Stomach (tissue), 8 donors: ENCODE measurements at regions not wholly inside any gene's neighbourhood (a gene's known extent, or its start where the extent isn't known, plus 50 kb on each side); places are given as distances from the start of the nearest gene placed in this dataset.

Experiments used
- DNase-seq, 2 donors: peaks; one replicate each; pipeline versions ENCODE4 v3.0.0 to v3.0.0-alpha.2; 2013 to 2019
- H3K27ac ChIP-seq, 5 donors: fragments of 200-600 bp in 4 of 5; sonication (generic) in 4 of 5; one replicate each; pipeline ENCODE4 v1.5.1; 2013 to 2019; ENCODE audit warnings: mild to moderate bottlenecking in 1 of 5, moderate library complexity in 1 of 5
- H3K27me3 ChIP-seq, 3 donors: fragments of 200-600 bp; sonication (generic); one replicate each; pipeline ENCODE4 v1.5.1; 2017 to 2019; ENCODE audit warnings: mixed run types in 1 of 3
- H3K36me3 ChIP-seq, 4 donors: fragments of 200-600 bp; sonication (generic); 1 replicate in 3 of 4; 2 replicates in 1 of 4; pipeline ENCODE4 v1.5.1; 2016 to 2019
- H3K4me1 ChIP-seq, 4 donors: fragments of 200-600 bp; sonication (generic); one replicate each; pipeline ENCODE4 v1.5.1; 2016 to 2019
- H3K4me3 ChIP-seq, 4 donors: fragments of 200-600 bp; sonication (generic) in 3 of 4; one replicate each; pipeline ENCODE4 v1.5.1; 2016 to 2019; ENCODE audit warnings: mild to moderate bottlenecking in 1 of 4
- H3K9me3 ChIP-seq, 4 donors: fragments of 200-600 bp; sonication (generic); one replicate each; pipeline ENCODE4 v1.5.1; 2016 to 2019
- EP300 ChIP-seq: sonication (generic); formaldehyde crosslinking; IDR thresholded peaks from one replicate; pipeline ENCODE4 v1.6.1; 2017; ENCODE audit warnings: antibody characterized with exemption
- POLR2A ChIP-seq, 4 donors: fragments of 450-650 bp; IDR thresholded peaks; one replicate each; pipeline ENCODE4 v1.6.1; 2016; ENCODE audit warnings: antibody characterized with exemption in 4 of 4, control low read depth in 2 of 4, mild to moderate bottlenecking in 1 of 4, moderate library complexity in 1 of 4
- POLR2AphosphoS5 ChIP-seq, 3 donors: sonication (generic); formaldehyde crosslinking; IDR thresholded peaks; one replicate each; pipeline ENCODE4 v1.6.1; 2016; ENCODE audit warnings: antibody characterized with exemption in 3 of 3
- WGBS, 5 donors: extraction: QIAGEN DNeasy Blood & Tissue Kit in 3 of 5; methylation state at CpG; one replicate each; pipeline versions ENCODE4 v1.1.5 to v1.1.7; 2013 to 2018; 5-methylcytosine and 5-hydroxymethylcytosine counted together
- intact Hi-C: fragments of 100-400 bp; cut with DNase I; formaldehyde crosslinking; loops from one replicate; pipeline ENCODE4 v1.15.1; 2023; ENCODE audit warnings: low total_unique reads
- TF ChIP-seq, protein P1 (sequence below), 7 experiments: fragments of 450-650 bp in 4 of 7; fragments of 200-600 bp in 3 of 7; sonication (generic) in 3 of 7; IDR thresholded peaks; one replicate each; pipeline ENCODE4 v1.5.1; 2016 to 2019; ENCODE audit warnings: antibody characterized with exemption in 7 of 7, control low read depth in 2 of 7, mild to moderate bottlenecking in 1 of 7
- donor health status: healthy with polysubstance abuse.
- donor health status: Bipolar disorder and iron deficiency.
- donor health status: healthy.

DNA sequence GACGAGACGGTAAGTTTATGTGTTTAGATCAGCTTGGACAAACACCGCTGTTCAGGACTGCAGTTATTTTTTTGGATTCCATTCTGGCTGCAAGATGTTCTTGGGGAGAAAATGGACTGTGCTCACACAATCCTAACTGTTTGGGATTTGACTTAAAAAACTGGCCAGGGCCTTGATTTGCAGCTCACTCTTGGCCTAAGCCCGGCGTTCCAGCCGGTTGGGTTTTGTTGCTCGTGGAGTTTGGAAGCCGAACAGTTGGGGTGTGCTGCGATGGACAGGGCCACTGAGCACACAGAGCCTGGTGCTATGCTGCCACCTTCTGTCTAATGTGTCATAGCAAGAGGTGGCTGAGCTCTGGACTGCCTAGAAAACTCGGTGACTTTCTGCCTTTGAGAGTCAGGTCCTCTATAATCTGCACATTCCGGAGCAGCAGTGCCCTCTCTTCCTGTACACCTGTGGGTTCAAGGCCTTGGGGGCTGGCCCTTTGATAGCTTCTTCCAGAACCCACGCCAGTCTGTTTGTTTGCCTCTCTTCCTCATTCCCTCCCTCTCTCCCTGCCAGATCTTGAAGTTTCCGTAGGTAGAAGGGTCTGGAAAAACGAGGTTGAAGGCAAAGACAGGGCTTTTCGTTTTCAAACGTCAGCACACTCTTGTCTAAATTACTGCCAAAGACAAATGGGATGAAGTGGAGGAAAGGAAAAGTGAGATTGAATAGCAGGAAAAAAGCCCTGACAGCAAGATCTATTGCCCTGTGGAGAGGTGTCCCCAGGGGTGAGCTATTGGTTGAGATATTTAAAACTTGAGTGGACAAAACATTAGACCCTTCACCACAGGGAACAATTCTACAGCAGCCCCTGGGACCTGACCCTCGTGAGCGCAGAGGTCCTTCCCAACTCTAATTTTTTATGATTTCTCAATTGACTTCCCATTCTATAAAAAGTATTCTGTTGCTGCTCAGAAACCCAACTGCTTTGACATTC lies 167.5 kb upstream of the HABP2 start:
- peak; percentile 14 to 72 (median 43) for TF ChIP-seq POLR2AphosphoS5 (IDR thresholded peaks at IDR 0.05)
- TF ChIP-seq, protein P1, sequence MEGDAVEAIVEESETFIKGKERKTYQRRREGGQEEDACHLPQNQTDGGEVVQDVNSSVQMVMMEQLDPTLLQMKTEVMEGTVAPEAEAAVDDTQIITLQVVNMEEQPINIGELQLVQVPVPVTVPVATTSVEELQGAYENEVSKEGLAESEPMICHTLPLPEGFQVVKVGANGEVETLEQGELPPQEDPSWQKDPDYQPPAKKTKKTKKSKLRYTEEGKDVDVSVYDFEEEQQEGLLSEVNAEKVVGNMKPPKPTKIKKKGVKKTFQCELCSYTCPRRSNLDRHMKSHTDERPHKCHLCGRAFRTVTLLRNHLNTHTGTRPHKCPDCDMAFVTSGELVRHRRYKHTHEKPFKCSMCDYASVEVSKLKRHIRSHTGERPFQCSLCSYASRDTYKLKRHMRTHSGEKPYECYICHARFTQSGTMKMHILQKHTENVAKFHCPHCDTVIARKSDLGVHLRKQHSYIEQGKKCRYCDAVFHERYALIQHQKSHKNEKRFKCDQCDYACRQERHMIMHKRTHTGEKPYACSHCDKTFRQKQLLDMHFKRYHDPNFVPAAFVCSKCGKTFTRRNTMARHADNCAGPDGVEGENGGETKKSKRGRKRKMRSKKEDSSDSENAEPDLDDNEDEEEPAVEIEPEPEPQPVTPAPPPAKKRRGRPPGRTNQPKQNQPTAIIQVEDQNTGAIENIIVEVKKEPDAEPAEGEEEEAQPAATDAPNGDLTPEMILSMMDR (IDR thresholded peaks at IDR 0.05) = peak in 5 of 7 experiments; percentile 65 to 80 (median 70)
- no peak for TF ChIP-seq EP300
- intact Hi-C loops = no loop called here
- H3K36me3 ChIP-seq = no peaks in the 10 kb centered on the region
- H3K9me3 ChIP-seq = no peaks in the 10 kb centered on the region
- 16 to 22% (median 16%) methylated on average over 17 to 18 of the region's 18 CpGs for WGBS, 5 donors
- no peak overlapping the region for H3K4me3 ChIP-seq
- no peaks in the 10 kb centered on the region for H3K27me3 ChIP-seq
- peaks cover 12 to 67% (median 41%) of the 10 kb centered on the region in 4 donors for H3K4me1 ChIP-seq
- DNase-seq = peak; percentile 81 to 96
- peak overlapping the region in 4 of 5 donors; percentile 25 to 80 (median 70) for H3K27ac ChIP-seq

DNA sequence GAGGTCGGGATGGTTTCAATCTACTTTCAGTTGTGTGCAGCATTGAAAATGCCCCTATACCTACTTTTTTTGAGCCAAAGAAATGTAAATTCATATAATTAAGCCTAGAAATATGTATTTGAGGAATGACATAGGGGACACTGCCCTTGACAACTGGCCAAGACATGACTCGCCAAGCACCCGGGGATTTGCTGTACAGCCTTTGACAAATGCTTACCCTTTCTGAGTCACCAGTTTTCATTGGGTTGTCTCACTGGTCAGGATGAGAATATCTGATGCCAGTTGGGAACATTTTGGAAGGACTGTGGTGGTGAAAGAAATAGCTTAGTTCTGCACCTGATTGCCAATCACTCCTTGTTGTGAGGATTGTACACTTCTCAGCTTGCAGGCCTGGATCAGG lies 166.8 kb upstream of the HABP2 start:
- H3K9me3 ChIP-seq = no peaks in the 10 kb centered on the region
- TF ChIP-seq EP300 (no peak), POLR2AphosphoS5 (IDR thresholded peaks at IDR 0.05) (peak in 1 of 3 donors; percentile 35)
- no peaks in the 10 kb centered on the region for H3K27me3 ChIP-seq
- H3K36me3 ChIP-seq = no peaks in the 10 kb centered on the region
- H3K4me3 ChIP-seq = no peak overlapping the region
- peaks cover 12 to 70% (median 43%) of the 10 kb centered on the region in 4 donors for H3K4me1 ChIP-seq
- intact Hi-C loops = no loop called here
- peak in 1 of 2 donors; percentile 9 for DNase-seq
- H3K27ac ChIP-seq = peak overlapping the region in 4 of 5 donors; percentile 25 to 80 (median 70)
- 26 to 43% (median 40%) methylated on average over 3 of the region's 3 CpGs for WGBS, 5 donors

DNA sequence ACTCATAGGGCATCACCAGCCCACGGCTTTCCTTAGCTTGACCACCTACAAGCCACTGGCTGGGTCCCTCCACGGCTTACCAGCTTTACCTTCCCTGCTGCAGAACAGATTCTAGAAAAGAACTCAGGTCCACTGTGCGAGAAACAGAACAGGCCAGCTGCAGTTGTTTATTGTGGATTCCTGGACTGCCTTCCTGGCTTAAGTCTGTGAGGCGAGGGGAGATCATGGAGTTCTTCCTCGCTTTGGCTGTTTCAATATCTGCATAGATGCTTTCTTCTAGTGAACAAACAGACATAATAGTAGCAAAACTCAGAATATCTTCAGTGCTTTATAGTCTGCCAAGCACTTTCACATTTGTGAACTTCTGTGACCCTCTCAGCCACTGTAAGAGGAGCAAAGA lies 162.9 kb upstream of the HABP2 start:
- Histone ChIP-seq H3K27me3 (no peaks in the 10 kb centered on the region), H3K4me1 (peaks cover 12 to 32% (median 22%) of the 10 kb centered on the region in 4 donors), H3K27ac (no peak overlapping the region), H3K4me3 (no peak overlapping the region), H3K36me3 (no peaks in the 10 kb centered on the region), H3K9me3 (no peaks in the 10 kb centered on the region)
- DNase-seq = no peak
- WGBS, 5 donors = 63 to 90% (median 84%) methylated on average over 4 to 5 of the region's 5 CpGs
- intact Hi-C loops = no loop called here
- TF ChIP-seq EP300 = no peak
- TF ChIP-seq POLR2A (IDR thresholded peaks at IDR 0.05) = no peak
- TF ChIP-seq, protein P1 (IDR thresholded peaks at IDR 0.05) = no peak
- TF ChIP-seq POLR2AphosphoS5 (IDR thresholded peaks at IDR 0.05) = no peak

DNA sequence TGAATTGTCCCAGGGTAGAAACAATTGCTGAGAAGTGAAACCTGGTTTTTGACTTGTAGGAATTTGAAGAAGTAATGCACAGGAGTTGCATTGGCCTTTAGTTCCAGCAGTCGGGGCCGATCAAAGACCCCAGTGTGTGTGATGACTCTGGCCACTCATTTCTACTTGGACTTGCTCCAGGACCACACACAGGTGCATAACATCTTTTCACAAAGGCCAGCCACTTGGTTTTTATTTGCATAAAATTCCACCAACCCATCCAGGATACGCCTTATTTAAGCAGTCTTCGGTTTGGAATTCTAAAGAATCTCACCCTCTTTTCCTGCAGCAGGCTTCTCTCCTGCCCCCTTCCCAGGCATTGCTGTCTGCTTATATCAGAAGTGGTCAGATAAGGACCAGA lies 162.0 kb upstream of the HABP2 start:
- Histone ChIP-seq H3K4me3 (no peak overlapping the region), H3K4me1 (peaks cover 5 to 23% (median 14%) of the 10 kb centered on the region in 4 donors), H3K27me3 (no peaks in the 10 kb centered on the region), H3K9me3 (no peaks in the 10 kb centered on the region), H3K27ac (no peak overlapping the region), H3K36me3 (no peaks in the 10 kb centered on the region)
- TF ChIP-seq POLR2A (IDR thresholded peaks at IDR 0.05) (no peak), POLR2AphosphoS5 (IDR thresholded peaks at IDR 0.05) (no peak), EP300 (no peak)
- TF ChIP-seq, protein P1 (IDR thresholded peaks at IDR 0.05) = no peak
- intact Hi-C loops = no loop called here
- DNase-seq = no peak
- 51 to 67% (median 60%) methylated on average over 4 of the region's 4 CpGs for WGBS, 5 donors
